Thymus (tissue), 11 donors: ENCODE measurements at regions not wholly inside any gene's neighbourhood (a gene's known extent, or its start where the extent isn't known, plus 50 kb on each side); places are given as distances from the start of the nearest gene placed in this dataset.
"Not testable (repeated sequence)": the region's sequence is repeated elsewhere in the genome, so short reads cannot be mapped to it uniquely, and the experiment has no call there.

Experiments used
- DNase-seq, 9 donors: peaks; one replicate each; pipeline ENCODE4 v3.0.0-alpha.2; 2013; ENCODE audit warnings: low spot score in 9 of 9, low read depth in 6 of 9, missing footprints in 1 of 9
- H3K27ac ChIP-seq, 2 donors: one replicate each; pipeline ENCODE4 v1.5.1; 2013; ENCODE audit warnings: control low read depth in 1 of 2, low read depth in 1 of 2, low read length in 1 of 2, mild to moderate bottlenecking in 1 of 2, moderate library complexity in 1 of 2
- H3K27me3 ChIP-seq, 2 donors: one replicate each; pipeline ENCODE4 v1.5.1; 2013; ENCODE audit warnings: low read length in 1 of 2; ENCODE audit not compliant: control insufficient read depth in 2 of 2, insufficient read depth in 1 of 2
- H3K36me3 ChIP-seq, 2 donors: one replicate each; pipeline ENCODE4 v1.5.1; 2013; ENCODE audit warnings: low read length in 1 of 2, mild to moderate bottlenecking in 1 of 2, moderate library complexity in 1 of 2; ENCODE audit not compliant: control insufficient read depth in 2 of 2, insufficient read depth in 2 of 2
- H3K4me1 ChIP-seq, 2 donors: one replicate each; pipeline ENCODE4 v1.5.1; 2013; ENCODE audit warnings: low read length in 2 of 2; ENCODE audit not compliant: control insufficient read depth in 2 of 2, insufficient read depth in 2 of 2
- H3K4me3 ChIP-seq, 2 donors: one replicate each; pipeline ENCODE4 v1.5.1; 2013; ENCODE audit warnings: low read length in 2 of 2, control low read depth in 1 of 2, mild to moderate bottlenecking in 1 of 2
- H3K9me3 ChIP-seq, 2 donors: one replicate each; pipeline ENCODE4 v1.5.1; 2013; ENCODE audit warnings: low read length in 1 of 2, mild to moderate bottlenecking in 1 of 2; ENCODE audit not compliant: control insufficient read depth in 2 of 2, insufficient read depth in 1 of 2
- WGBS: extraction: QIAGEN DNeasy Blood & Tissue Kit; methylation state at CpG from one replicate; pipeline ENCODE4 v1.1.7; 2013; 5-methylcytosine and 5-hydroxymethylcytosine counted together
- donor health status: healthy.

DNA sequence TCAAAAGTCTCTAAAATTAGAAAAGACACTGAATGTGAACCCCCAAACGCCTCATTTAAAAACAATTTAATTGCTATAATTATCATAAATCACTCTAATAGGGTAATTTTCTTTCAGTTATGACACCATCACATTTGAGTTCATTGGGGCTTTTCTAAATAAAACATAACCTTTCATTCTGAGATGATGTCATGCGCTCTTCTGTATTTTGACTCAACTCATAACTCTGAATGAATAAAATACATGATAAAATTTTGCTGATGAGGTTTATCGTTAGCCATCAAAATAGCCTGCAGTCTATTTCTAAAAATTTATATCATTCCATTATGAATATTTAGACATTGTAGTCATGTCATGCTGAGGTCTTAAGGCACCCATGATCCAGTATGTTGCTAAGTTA lies 1099.7 kb downstream of the SUCLG1 start:
- H3K4me3 ChIP-seq, result no peak overlapping the region
- 91% methylated on average over 3 of the region's 3 CpGs for WGBS

GRCh38 chr2:83342860-83343329 lies 1116.2 kb downstream of the SUCLG1 start:
- DNase-seq, result peak in 2 of 9 donors; percentile 8 to 37
- WGBS, result 90% methylated on average over 2 of the region's 2 CpGs
- H3K4me1 ChIP-seq, result no peaks in the 10 kb centered on the region
- H3K27me3 ChIP-seq, result no peaks in the 10 kb centered on the region
- no peak overlapping the region for H3K4me3 ChIP-seq
- H3K9me3 ChIP-seq, result no peaks in the 10 kb centered on the region
- no peaks in the 10 kb centered on the region for H3K36me3 ChIP-seq
- no peak overlapping the region for H3K27ac ChIP-seq

More for the DNA sequence above, 1099.7 kb downstream of the SUCLG1 start:
- Histone ChIP-seq H3K4me1 (no peaks in the 10 kb centered on the region), H3K9me3 (no peaks in the 10 kb centered on the region), H3K36me3 (no peaks in the 10 kb centered on the region), H3K27me3 (no peaks in the 10 kb centered on the region), H3K27ac (no peak overlapping the region)
- DNase-seq, result no peak

DNA sequence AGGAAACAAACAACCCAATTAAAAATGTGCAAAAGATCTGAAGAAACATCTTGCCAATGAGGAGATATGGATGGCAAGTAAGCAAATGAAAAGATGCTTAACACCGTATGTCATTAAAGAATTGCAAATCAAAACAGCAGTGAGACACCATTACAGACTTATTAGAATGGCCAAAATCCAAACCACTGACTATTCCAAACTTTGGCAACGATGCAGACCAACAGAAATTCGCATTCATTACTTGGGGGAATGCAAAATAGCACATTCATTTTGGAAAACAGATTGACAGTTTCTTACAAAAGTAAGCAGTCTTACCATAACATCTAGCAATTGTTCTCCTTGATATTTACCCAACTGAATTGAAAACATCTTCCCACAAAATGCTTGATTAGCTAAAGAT lies 1118.7 kb downstream of the SUCLG1 start:
- Histone ChIP-seq H3K27ac (no peak overlapping the region), H3K4me1 (no peaks in the 10 kb centered on the region), H3K4me3 (no peak overlapping the region), H3K27me3 (no peaks in the 10 kb centered on the region), H3K36me3 (no peaks in the 10 kb centered on the region), H3K9me3 (no peaks in the 10 kb centered on the region)
- 94% methylated on average over 3 of the region's 3 CpGs for WGBS
- peak in 2 of 9 donors; percentile 6 to 34 for DNase-seq

GRCh38 chr2:83339942-83340341 lies 1119.1 kb downstream of the SUCLG1 start:
- H3K36me3 ChIP-seq, H3K4me1 ChIP-seq, H3K9me3 ChIP-seq, DNase-seq, H3K4me3 ChIP-seq, H3K27ac ChIP-seq, H3K27me3 ChIP-seq: not testable (repeated sequence)
- whole genome bisulfite sequencing, result 97% methylated on average over 5 of the region's 5 CpGs

- DNase-seq, result no peak
- H3K9me3 ChIP-seq, result no peaks in the 10 kb centered on the region
- no peaks in the 10 kb centered on the region for H3K27me3 ChIP-seq
- H3K4me1 ChIP-seq, result no peaks in the 10 kb centered on the region
- H3K4me3 ChIP-seq, result no peak overlapping the region
- WGBS, result 97% methylated on average over 3 of the region's 3 CpGs
- H3K36me3 ChIP-seq, result no peaks in the 10 kb centered on the region
- no peak overlapping the region for H3K27ac ChIP-seq
These were observed 1127.3 kb downstream of the SUCLG1 start for GRCh38 chr2:83331810-83332209.

- Histone ChIP-seq H3K27ac (no peak overlapping the region), H3K4me3 (no peak overlapping the region), H3K36me3 (no peaks in the 10 kb centered on the region), H3K9me3 (no peaks in the 10 kb centered on the region), H3K4me1 (no peaks in the 10 kb centered on the region), H3K27me3 (no peaks in the 10 kb centered on the region)
- WGBS, result 73% methylated on average over 1 of the region's 1 CpG
- no peak for DNase-seq
These were observed 1136.0 kb downstream of the SUCLG1 start for GRCh38 chr2:83323038-83323437.

DNA sequence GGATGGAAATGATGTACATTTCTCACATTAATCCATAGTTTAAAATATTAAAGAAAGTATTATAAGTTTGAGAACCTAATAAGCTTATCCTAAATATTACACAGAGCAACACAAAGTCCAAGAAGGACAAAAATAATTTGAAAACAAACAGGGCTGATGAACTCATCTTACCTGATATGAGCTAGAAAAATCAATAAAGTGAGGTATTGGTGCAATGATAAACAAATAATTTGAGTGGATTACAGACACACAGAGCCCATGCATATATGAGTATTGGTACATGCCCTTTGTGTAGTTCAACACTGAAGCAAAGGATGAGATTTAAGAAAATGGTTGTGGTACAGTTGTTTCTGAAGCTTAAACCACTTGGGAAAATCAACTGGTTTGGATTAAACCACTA lies 1139.0 kb downstream of the SUCLG1 start:
- Histone ChIP-seq H3K4me3 (no peak overlapping the region), H3K27ac (no peak overlapping the region), H3K27me3 (no peaks in the 10 kb centered on the region), H3K36me3 (no peaks in the 10 kb centered on the region), H3K9me3 (no peaks in the 10 kb centered on the region), H3K4me1 (no peaks in the 10 kb centered on the region)
- DNase-seq, result no peak

DNA sequence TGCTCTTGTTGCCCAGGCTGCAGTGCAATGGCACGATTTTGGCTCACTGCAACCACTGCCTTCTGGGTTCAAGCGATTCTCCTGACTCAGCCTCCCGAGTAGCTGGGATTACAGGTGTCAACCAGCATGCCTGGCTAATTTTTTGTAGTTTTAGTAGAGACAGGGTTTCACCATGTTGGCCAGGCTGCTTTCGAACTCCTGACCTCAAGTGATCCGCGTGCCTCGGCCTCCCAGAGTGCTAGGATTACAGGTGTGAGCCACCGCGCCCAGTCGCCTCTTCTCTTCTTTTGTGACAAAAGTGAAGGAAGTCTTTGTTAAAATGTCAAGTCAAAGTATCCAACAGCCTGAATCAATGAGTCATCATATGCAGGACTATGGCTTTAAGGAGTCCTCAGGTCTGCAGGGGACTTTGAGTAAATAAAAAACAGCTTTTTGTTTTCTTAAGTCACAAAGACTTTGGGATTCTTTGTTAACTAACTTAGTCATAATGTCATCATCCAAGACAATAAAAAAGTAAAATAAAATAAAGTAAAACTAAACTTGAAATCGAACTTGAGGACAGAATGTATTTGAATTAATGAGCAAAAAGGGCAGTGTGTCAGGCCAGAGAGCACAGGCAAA lies 1153.2 kb downstream of the SUCLG1 start:
- Histone ChIP-seq H3K4me3 (no peak overlapping the region), H3K27me3 (no peaks in the 10 kb centered on the region), H3K9me3 (no peaks in the 10 kb centered on the region), H3K27ac (no peak overlapping the region), H3K4me1 (no peaks in the 10 kb centered on the region), H3K36me3 (no peaks in the 10 kb centered on the region)
- 80% methylated on average over 11 of the region's 11 CpGs for WGBS
- DNase-seq, result no peak

- H3K27me3 ChIP-seq, result no peaks in the 10 kb centered on the region
- H3K4me3 ChIP-seq, result no peak overlapping the region
- no peaks in the 10 kb centered on the region for H3K36me3 ChIP-seq
- H3K9me3 ChIP-seq, result no peaks in the 10 kb centered on the region
- no peaks in the 10 kb centered on the region for H3K4me1 ChIP-seq
- no peak for DNase-seq
- no peak overlapping the region for H3K27ac ChIP-seq
- WGBS, result 93% methylated on average over 4 of the region's 4 CpGs
These were observed 1168.0 kb downstream of the SUCLG1 start for GRCh38 chr2:83291083-83291482.

DNA sequence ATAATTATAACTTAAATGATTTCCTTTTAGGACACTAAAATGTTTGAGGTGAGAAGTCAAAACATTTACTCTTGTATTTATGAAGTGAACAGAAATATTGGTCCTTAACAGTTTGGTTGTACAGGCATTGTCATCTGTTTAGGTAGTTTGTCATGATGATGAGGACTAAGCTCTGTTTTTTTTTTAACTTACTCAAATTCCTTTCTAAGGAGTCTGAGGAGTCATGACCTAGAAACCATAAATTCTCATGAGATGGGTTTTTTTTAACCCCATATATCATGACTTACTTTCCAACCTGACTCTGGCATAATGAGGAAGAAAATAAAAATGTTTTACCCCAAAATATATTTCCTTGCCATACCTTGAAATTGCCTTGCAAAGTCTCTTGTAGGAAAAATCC lies 1176.2 kb downstream of the SUCLG1 start:
- H3K9me3 ChIP-seq, result no peaks in the 10 kb centered on the region
- DNase-seq, result no peak

More for the DNA sequence above, 1176.2 kb downstream of the SUCLG1 start:
- Histone ChIP-seq H3K4me1 (no peaks in the 10 kb centered on the region), H3K36me3 (no peaks in the 10 kb centered on the region), H3K27me3 (no peaks in the 10 kb centered on the region), H3K27ac (no peak overlapping the region), H3K4me3 (no peak overlapping the region)
